ENCODE measurements at regions not wholly inside any gene's neighbourhood (a gene's known extent, or its start where the extent isn't known, plus 50 kb on each side); places are given as distances from the start of the nearest gene placed in this dataset.
"Not testable (repeated sequence)": the region's sequence is repeated elsewhere in the genome, so short reads cannot be mapped to it uniquely, and the experiment has no call there.

GRCh38 chr3:101998256-101998926 lies 149.1 kb downstream of the NFKBIZ start:
- no peak for DNase-seq (ENCODE audit: low read depth)

- no peak for DNase-seq (ENCODE audit: low read depth)
These were observed 150.0 kb downstream of the NFKBIZ start for GRCh38 chr3:101999177-101999779.

DNA sequence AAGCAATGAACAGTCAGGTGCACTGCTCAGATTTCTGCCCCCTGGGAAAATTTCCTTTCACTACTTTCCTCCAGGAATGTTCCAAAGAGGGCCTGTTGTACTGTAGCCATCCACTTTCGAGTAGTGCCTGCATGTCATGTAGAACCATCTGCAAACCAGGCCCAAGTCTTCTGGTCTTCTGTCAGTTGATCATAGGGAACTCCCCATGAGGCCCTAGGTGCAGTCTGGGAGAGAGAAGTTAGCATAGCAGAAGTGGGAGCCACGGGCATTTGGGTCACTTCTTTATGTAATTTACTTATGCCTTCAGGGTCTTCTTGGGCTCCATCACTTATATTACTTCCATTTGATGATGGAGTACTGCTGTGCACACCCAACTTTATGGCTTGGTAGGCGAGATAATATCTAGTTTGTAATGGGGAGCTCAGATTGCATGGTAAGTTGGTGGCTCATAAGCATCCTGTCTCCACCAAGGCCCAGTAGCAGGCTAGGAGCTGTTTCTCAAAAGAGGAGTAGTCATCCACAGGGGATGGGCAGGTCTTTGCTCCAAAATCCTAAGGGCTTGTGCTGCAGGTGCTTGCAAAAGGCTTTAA lies 151.4 kb downstream of the NFKBIZ start:
- DNase-seq (ENCODE audit: low read depth): no peak

DNA sequence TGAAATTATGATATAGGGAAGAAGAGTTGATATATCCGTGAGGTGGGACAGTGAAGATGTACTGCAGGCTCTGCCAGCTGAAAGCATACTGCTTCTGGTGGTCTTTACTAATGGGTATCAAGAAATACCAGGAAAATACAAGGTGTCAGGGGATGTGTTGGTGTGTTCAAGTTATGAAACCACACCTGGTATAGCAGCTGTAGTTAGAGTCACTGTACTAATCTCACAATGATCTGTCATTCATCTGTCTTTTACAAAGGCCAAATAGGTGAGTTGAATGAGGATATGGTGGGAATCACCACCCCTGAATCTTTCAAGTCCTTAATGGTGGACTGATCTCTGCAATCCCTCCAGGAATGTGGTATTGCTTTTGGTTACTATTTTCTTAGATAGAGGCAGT lies 152.7 kb downstream of the NFKBIZ start:
- DNase-seq (ENCODE audit: low read depth): no peak

GRCh38 chr3:102004561-102004960 lies 155.2 kb downstream of the NFKBIZ start:
- no peak for DNase-seq (ENCODE audit: low read depth)

DNA sequence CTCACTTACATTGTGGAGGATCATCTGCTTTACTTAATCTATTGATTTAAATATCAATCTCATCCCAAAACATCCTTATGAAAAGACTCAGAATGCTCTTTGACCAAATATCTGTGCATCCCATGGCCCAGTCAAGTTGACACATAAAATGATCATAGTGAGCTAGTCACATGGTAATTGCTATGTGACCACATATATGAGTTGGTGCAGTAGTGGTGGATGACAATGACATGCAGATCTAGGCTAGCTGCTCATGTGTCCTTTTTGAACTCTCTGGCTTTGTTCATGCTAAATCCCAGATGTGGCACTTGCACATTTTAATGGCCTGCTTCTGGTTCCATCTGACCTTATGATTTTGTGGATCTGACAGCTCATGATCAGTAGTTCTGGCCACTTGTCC lies 156.2 kb downstream of the NFKBIZ start:
- no peak for DNase-seq (ENCODE audit: low read depth)

DNA sequence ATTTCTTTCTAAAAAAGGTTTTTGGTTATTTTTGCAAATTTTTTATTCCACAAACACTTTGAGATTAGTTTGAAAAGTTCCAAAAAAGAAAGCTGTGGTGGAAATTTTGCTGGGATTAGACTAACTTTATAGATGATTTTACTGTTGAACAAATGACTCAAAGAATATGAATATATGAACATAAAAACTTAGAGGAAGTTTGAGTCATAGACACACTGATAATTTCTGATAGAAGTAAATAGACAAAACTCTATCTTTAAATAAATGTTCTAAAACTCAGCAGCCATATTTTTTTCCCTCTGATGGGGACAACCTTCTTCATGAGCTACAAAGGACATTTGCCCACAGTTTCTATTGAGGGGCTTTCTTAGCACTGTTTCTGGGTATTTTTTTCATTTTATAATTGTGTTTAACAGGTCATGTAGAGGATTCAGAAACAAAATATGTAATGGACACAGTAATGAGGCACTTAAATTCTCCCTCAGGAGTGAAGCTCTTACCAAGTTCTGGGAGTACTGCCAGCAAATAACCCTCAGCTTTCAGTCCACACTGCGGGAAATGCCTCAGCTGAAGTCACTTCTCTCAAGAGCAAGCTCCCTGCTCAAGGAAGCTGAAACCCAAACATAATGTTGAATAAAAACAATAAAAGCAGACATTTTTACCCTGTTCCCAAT lies 157.6 kb downstream of the NFKBIZ start:
- DNase-seq (ENCODE audit: low read depth): peak; percentile 78

DNA sequence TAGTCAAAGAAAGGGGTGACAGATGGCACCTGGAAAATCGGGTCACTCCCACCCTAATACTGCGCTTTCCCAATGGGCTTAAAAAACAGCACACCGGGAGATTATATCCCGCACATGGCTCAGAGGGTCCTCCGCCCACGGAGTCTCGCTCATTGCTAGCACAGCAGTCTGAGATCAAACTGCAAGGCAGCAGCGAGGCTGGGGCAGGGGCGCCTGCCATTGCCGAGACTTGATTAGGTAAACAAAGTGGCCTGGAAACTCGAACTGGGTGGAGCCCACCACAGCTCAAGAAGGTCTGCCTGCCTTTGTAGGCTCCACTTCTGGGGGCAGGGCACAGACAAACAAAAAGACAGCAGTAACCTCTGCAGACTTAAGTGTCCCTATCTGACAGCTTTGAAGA lies 159.1 kb downstream of the NFKBIZ start:
- DNase-seq (ENCODE audit: low read depth): not testable (repeated sequence)

DNA sequence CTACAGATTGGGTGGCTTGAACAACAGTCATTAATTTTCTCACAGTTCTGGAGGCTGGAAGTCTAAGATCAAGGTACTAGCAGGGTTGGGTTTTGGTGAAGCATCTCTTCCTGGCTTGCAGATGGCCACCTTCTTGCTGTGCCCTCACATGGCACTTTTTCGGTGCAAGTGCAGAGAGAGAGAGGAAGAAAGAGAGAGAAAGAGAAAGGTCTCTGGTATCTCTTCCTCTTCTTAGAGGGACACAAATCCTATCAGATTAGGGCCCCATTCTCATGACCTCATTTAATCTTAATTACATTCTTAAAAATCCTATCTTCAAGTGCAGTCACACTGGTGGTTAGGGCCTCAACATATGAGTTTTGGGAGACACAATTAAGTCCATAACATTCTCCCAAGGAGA lies 167.1 kb downstream of the NFKBIZ start:
- DNase-seq (ENCODE audit: low read depth): no peak

- DNase-seq (ENCODE audit: low read depth): no peak
These were observed 168.5 kb downstream of the NFKBIZ start for GRCh38 chr3:102017784-102018183.

GRCh38 chr3:102018551-102018950 lies 169.2 kb downstream of the NFKBIZ start:
- no peak for DNase-seq (ENCODE audit: low read depth)

- DNase-seq (ENCODE audit: low read depth): no peak
These were observed 171.4 kb downstream of the NFKBIZ start for GRCh38 chr3:102020735-102021134.

DNA sequence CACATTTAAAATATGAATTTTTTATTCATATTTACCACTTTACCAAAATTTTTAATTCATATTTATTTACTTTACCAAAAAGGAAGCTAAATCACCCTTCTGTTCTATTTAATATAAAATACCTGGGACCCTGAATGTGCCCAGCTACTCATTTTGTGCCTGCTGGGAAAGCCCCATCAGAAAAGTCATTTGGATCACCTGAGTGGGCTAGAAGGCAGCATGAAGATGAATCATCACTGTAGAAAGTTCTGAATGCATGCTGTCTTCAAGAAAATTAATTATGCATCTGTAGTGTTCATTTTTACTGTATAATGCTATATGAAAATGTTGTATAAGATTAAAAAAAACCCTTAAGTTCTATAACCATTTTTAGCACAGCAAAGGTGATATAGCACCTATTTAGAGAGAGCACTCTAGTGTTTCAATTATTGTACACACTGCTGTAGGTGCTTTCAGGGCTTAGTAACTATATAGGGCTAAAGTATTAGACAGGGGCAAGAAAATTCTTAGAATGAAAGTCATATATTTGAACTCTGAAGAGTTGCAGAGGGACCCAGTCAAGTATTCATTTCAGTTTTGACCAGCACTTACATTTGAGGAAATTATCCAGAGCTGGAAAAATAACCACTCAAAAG lies 175.1 kb downstream of the NFKBIZ start:
- no peak for DNase-seq (ENCODE audit: low read depth)

GRCh38 chr3:102025606-102026270 lies 176.4 kb downstream of the NFKBIZ start:
- DNase-seq (ENCODE audit: low read depth): no peak

- no peak for DNase-seq (ENCODE audit: low read depth)
These were observed 177.3 kb downstream of the NFKBIZ start for GRCh38 chr3:102026656-102027055.

DNA sequence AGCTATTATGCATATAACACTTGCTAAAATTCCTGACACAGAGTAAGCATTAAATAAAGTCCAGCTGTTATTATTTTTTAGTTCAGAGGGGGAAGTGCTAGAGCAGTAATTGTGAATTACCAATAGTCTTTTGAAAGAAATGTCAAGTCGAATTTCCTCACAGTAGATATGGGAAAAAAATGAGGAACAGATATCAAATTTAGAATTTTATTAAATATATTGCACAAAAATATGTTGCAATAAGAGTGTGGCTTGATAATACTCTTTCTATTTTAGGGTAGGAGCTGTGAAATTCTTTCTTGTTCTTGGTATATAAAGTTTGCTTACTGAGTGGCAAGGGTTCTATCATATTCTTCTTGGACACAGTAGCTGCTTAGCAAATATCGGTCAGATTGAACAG lies 181.3 kb downstream of the NFKBIZ start:
- DNase-seq (ENCODE audit: low read depth): no peak

- no peak for DNase-seq (ENCODE audit: low read depth)
These were observed 182.5 kb downstream of the NFKBIZ start for GRCh38 chr3:102031834-102032233.

- DNase-seq (ENCODE audit: low read depth): no peak
These were observed 183.4 kb downstream of the NFKBIZ start for GRCh38 chr3:102032491-102033383.

DNA sequence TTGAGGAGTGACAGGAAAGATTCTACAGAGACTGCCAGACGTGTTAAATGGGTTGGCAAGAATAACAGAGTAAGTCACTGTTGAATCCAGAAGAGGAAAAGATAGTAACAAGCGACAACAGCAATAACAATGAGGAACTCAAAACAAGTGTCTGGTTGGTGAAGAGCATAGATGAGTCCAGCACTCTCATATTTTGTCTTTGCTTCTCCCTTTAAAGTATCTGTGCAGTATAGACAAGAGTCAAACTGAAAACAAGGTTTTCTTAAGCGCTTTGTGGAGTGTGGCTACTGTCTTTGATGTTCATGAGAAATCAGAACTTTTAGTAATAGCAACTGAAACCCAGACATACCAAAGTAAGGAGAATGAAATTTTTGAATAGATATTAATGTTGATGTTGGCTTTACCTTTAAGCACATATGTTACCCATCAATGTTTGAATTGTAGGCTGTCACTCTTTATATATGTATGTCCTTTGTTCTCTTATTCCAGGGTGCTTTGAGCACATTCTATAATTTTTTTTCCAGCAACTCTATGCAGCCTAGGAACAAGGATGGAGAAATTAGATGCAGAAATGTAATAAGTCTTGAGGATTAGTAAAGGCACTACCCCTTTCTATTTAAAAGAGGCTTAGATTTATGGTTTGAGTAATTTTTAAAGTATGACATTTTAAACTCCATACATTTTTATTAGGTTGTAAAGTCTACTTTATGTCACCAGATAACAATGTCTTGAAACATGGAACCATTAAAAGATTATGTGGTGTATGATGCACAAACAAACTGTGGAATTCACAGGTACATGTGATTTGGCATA lies 185.5 kb downstream of the NFKBIZ start:
- DNase-seq (ENCODE audit: low read depth): no peak

GRCh38 chr3:102036017-102036416 lies 186.7 kb downstream of the NFKBIZ start:
- DNase-seq (ENCODE audit: low read depth): no peak

Measured in fibroblast of the conjunctiva (primary cell).